Suprapubic skin (tissue), 3 donors: ENCODE measurements at regions not wholly inside any gene's neighbourhood (a gene's known extent, or its start where the extent isn't known, plus 50 kb on each side); places are given as distances from the start of the nearest gene placed in this dataset.

Experiments
- POLR2A ChIP-seq, 2 donors: fragments of 450-650 bp; IDR thresholded peaks; one replicate each; pipeline ENCODE4 v1.6.1; 2017; ENCODE audit warnings: antibody characterized with exemption in 2 of 2, mild to moderate bottlenecking in 2 of 2, moderate library complexity in 2 of 2
- TF ChIP-seq, protein P1 (sequence below), 2 donors: fragments of 200-600 bp in 1 of 2; fragments of 450-650 bp in 1 of 2; sonication (generic) in 1 of 2; IDR thresholded peaks; one replicate each; pipeline ENCODE4 v1.5.1; 2016 to 2019; ENCODE audit warnings: antibody characterized with exemption in 2 of 2, mild to moderate bottlenecking in 1 of 2, moderate library complexity in 1 of 2

- TF ChIP-seq, protein P1, sequence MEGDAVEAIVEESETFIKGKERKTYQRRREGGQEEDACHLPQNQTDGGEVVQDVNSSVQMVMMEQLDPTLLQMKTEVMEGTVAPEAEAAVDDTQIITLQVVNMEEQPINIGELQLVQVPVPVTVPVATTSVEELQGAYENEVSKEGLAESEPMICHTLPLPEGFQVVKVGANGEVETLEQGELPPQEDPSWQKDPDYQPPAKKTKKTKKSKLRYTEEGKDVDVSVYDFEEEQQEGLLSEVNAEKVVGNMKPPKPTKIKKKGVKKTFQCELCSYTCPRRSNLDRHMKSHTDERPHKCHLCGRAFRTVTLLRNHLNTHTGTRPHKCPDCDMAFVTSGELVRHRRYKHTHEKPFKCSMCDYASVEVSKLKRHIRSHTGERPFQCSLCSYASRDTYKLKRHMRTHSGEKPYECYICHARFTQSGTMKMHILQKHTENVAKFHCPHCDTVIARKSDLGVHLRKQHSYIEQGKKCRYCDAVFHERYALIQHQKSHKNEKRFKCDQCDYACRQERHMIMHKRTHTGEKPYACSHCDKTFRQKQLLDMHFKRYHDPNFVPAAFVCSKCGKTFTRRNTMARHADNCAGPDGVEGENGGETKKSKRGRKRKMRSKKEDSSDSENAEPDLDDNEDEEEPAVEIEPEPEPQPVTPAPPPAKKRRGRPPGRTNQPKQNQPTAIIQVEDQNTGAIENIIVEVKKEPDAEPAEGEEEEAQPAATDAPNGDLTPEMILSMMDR (IDR thresholded peaks at IDR 0.05), result no peak
- no peak for TF ChIP-seq POLR2A (IDR thresholded peaks at IDR 0.05)
Measured at GRCh38 chr11:69947793-69948255, 128.6 kb upstream of the FGF3 start.
